Neural progenitor cell (in vitro differentiated cells): ENCODE measurements at regions not wholly inside any gene's neighbourhood (a gene's known extent, or its start where the extent isn't known, plus 50 kb on each side); places are given as distances from the start of the nearest gene placed in this dataset.

Experiments
- CTCF ChIP-seq: fragments of 200-600 bp; sonication (generic); IDR thresholded peaks from 2 replicates; pipeline ENCODE4 v1.5.1; 2017; ENCODE audit warnings: antibody characterized with exemption, mild to moderate bottlenecking
- EZH2 ChIP-seq: fragments of 200-600 bp; sonication (generic); IDR thresholded peaks from 2 replicates; pipeline ENCODE4 v1.6.1; 2017; ENCODE audit warnings: antibody characterized with exemption, mild to moderate bottlenecking, moderate library complexity
- EZH2phosphoT487 ChIP-seq: fragments of 200-600 bp; sonication (generic); IDR thresholded peaks from 2 replicates; pipeline ENCODE4 v1.6.1; 2017; ENCODE audit warnings: antibody characterized with exemption

GRCh38 chr16:73545755-73546154, 497.8 kb upstream of the ZFHX3 start:
- TF ChIP-seq CTCF (no peak), EZH2 (no peak), EZH2phosphoT487 (no peak)
